GM12878 (cell line): ENCODE measurements at regions not wholly inside any gene's neighbourhood (a gene's known extent, or its start where the extent isn't known, plus 50 kb on each side); places are given as distances from the start of the nearest gene placed in this dataset.

Experiments
- ATAC-seq: fragments of 200-7000 bp; cut with Tn5 transposase; 3 replicates; pipeline ENCODE4 v1.9.1; 2020; ENCODE audit warnings: mild to moderate bottlenecking, moderate library complexity
- BruUV-seq: library from RNA; stranded (reverse); fragments of 400-500 nt; replicated peaks from 2 replicates; lab custom pipeline; 2021; lab: Mats Ljungman, UMichigan
- CTCF ChIA-PET: fragments of 300-600 bp; sonication (Branson Sonifier 250); formaldehyde crosslinking; extraction: SDS; loops from one replicate; lab custom pipeline; 2021; ENCODE audit warnings: inconsistent platforms; lab: Yijun Ruan, JAX
- POLR2A ChIA-PET: fragments of 350-600 bp; formaldehyde crosslinking; extraction: SDS; loops from one replicate; lab custom pipeline; 2021; ENCODE audit warnings: inconsistent platforms; lab: Charles Lee
- RAD21 ChIA-PET: fragments of 300-600 bp; sonication (Branson Sonifier 250); formaldehyde crosslinking; loops from one replicate; lab custom pipeline; 2023; ENCODE audit warnings: antibody characterized with exemption; ENCODE audit not compliant: unreplicated experiment; lab: Charles Lee
- SMC1A ChIA-PET: fragments of 300-600 bp; sonication (Branson Sonifier 250); formaldehyde crosslinking; loops from one replicate; lab custom pipeline; 2023; ENCODE audit not compliant: unreplicated experiment, uncharacterized antibody; lab: Charles Lee
- DNase-seq: peaks from one replicate; pipeline ENCODE4 v3.0.0-alpha.2; 2011; ENCODE audit warnings: low read depth, low spot score
- FAIRE-seq: peaks from 3 replicates; lab custom pipeline; 2011; peaks lifted over from hg19 to GRCh38; lab: Jason Lieb, UNC
- H2AFZ ChIP-seq: 2 replicates; pipeline ENCODE4 v1.6.0; 2011; ENCODE audit warnings: low read depth, low read length, control low read depth; ENCODE audit not compliant: control insufficient read depth
- H3K27ac ChIP-seq: 2 replicates; pipeline ENCODE4 v1.5.1; 2011; ENCODE audit warnings: control low read depth; ENCODE audit not compliant: control insufficient read depth, insufficient read depth
- H3K27me3 ChIP-seq, 2 experiments: replicated peaks in 1 of 2; 2 replicates each; pipeline versions ENCODE4 v1.6.0 to v1.6.1; 2011; ENCODE audit warnings: low read length in 1 of 2; ENCODE audit not compliant: control insufficient read depth in 2 of 2, insufficient read depth in 2 of 2
- H3K36me3 ChIP-seq, 2 experiments: 2 replicates each; pipeline ENCODE4 v1.5.1; 2011; ENCODE audit warnings: low read length in 1 of 2; ENCODE audit not compliant: control insufficient read depth in 2 of 2, insufficient read depth in 2 of 2
- H3K4me1 ChIP-seq: 2 replicates; pipeline ENCODE4 v1.6.1; 2011; ENCODE audit warnings: mild to moderate bottlenecking, low read length, moderate library complexity, mixed read lengths; ENCODE audit not compliant: control insufficient read depth, insufficient read depth
- H3K4me2 ChIP-seq: 2 replicates; pipeline ENCODE4 v1.6.0; 2011; ENCODE audit warnings: control low read depth; ENCODE audit not compliant: control insufficient read depth, insufficient read depth
- H3K4me3 ChIP-seq: fragments of 200-600 bp; sonication (generic); 2 replicates; pipeline ENCODE4 v1.5.1; 2016
- H3K79me2 ChIP-seq: 2 replicates; pipeline ENCODE4 v1.6.0; 2011; ENCODE audit warnings: low read length; ENCODE audit not compliant: control insufficient read depth, insufficient read depth
- H3K9ac ChIP-seq: 2 replicates; pipeline ENCODE4 v1.8.0; 2011; ENCODE audit warnings: low read length, control low read depth, mixed read lengths; ENCODE audit not compliant: control insufficient read depth, insufficient read depth
- H3K9me3 ChIP-seq: replicated peaks from 3 replicates; pipeline ENCODE4 v1.5.1; 2011; ENCODE audit warnings: mild to moderate bottlenecking, low read length; ENCODE audit not compliant: control insufficient read depth, insufficient read depth
- H4K20me1 ChIP-seq: 2 replicates; pipeline ENCODE4 v1.6.0; 2011; ENCODE audit not compliant: control insufficient read depth, insufficient read depth
- ATF2 ChIP-seq: IDR thresholded peaks from 2 replicates; pipeline ENCODE4 v1.6.1; 2012; ENCODE audit warnings: low read length, inconsistent platforms
- BHLHE40 ChIP-seq, 2 experiments: fragments of 450-650 bp in 1 of 2; IDR thresholded peaks; 2 replicates each; pipeline ENCODE4 v1.6.1; 2011 to 2017; ENCODE audit warnings: low read depth in 2 of 2, borderline replicate concordance in 1 of 2, improper control_type of control experiment in 1 of 2, low read length in 1 of 2, mild to moderate bottlenecking in 1 of 2
- CBX3 ChIP-seq: fragments of 200-600 bp; sonication (generic); IDR thresholded peaks from 2 replicates; pipeline ENCODE4 v1.6.1; 2016; ENCODE audit warnings: low read depth, borderline replicate concordance
- CHD4 ChIP-seq: fragments of 200-600 bp; sonication (generic); IDR thresholded peaks from 2 replicates; pipeline ENCODE4 v1.6.1; 2016; ENCODE audit warnings: mild to moderate bottlenecking
- CREB1 ChIP-seq: IDR thresholded peaks from 2 replicates; pipeline ENCODE4 v1.6.1; 2012; ENCODE audit warnings: low read depth, mild to moderate bottlenecking, inconsistent platforms
- EP300 ChIP-seq, 2 experiments: fragments of 150-350 bp in 1 of 2; IDR thresholded peaks; 2 replicates each; pipeline ENCODE4 v1.6.1; 2011 to 2012; ENCODE audit warnings: low read depth in 2 of 2, low read length in 2 of 2, borderline replicate concordance in 1 of 2, improper control_type of control experiment in 1 of 2, inconsistent platforms in 1 of 2; ENCODE audit not compliant: control insufficient read depth in 1 of 2
- HCFC1 ChIP-seq: fragments of 150-350 bp; IDR thresholded peaks from 2 replicates; pipeline ENCODE4 v1.6.1; 2014; ENCODE audit warnings: low read length
- IKZF2 ChIP-seq, 2 experiments: fragments of 450-650 bp; IDR thresholded peaks; 2 replicates each; pipeline ENCODE4 v1.6.1; 2017; ENCODE audit warnings: mild to moderate bottlenecking in 2 of 2, moderate library complexity in 2 of 2
- KLF5 ChIP-seq: fragments of 450-650 bp; IDR thresholded peaks from 2 replicates; pipeline ENCODE4 v1.6.1; 2014; ENCODE audit warnings: mild to moderate bottlenecking; ENCODE audit not compliant: partially characterized antibody
- RAD51 ChIP-seq: fragments of 450-650 bp; IDR thresholded peaks from 2 replicates; pipeline ENCODE4 v1.6.1; 2016; ENCODE audit warnings: moderate library complexity, mild to moderate bottlenecking, inconsistent platforms
- RBBP5 ChIP-seq: fragments of 200-600 bp; sonication (generic); conservative IDR thresholded peaks from 2 replicates; pipeline ENCODE4 v1.6.1; 2016
- RCOR1 ChIP-seq: conservative IDR thresholded peaks from 2 replicates; pipeline ENCODE4 v1.6.1; 2012; ENCODE audit warnings: low read depth, low read length, improper control_type of control experiment
- SUPT20H ChIP-seq: IDR thresholded peaks from 2 replicates; pipeline ENCODE4 v1.6.1; 2011; ENCODE audit warnings: low read depth, mild to moderate bottlenecking, low read length, moderate library complexity, borderline replicate concordance; ENCODE audit not compliant: control insufficient read depth
- TARDBP ChIP-seq: IDR thresholded peaks from 2 replicates; pipeline ENCODE4 v1.6.1; 2016; ENCODE audit warnings: borderline replicate concordance
- TCF12 ChIP-seq: IDR thresholded peaks from 2 replicates; pipeline ENCODE4 v1.6.1; 2011; ENCODE audit warnings: low read depth, mild to moderate bottlenecking, low read length
- ZSCAN29 ChIP-seq: fragments of 450-650 bp; IDR thresholded peaks from 2 replicates; pipeline ENCODE4 v1.6.1; 2017; ENCODE audit warnings: mild to moderate bottlenecking, moderate library complexity
- WGBS: methylation state at CpG from one replicate; pipeline ENCODE4 v1.1.6; 2016; ENCODE audit warnings: low lambda C conversion rate; ENCODE audit not compliant: insufficient replicate concordance, insufficient coverage; ENCODE audit errors: missing lambda C conversion rate; 5-methylcytosine and 5-hydroxymethylcytosine counted together
- in situ Hi-C: fragments of 300-500 bp; cut with MboI; formaldehyde crosslinking; loops from 9 replicates; pipeline ENCODE4 v1.14.3; 2018; ENCODE audit warnings: mixed read lengths
- intact Hi-C: fragments of 100-400 bp; cut with micrococcal nuclease; formaldehyde crosslinking; loops from one replicate; pipeline ENCODE4 v1.14.2; 2022; ENCODE audit not compliant: unreplicated experiment
- TF ChIP-seq, protein P1 (sequence below): IDR thresholded peaks from 2 replicates; pipeline ENCODE4 v1.6.1; 2011; ENCODE audit warnings: mild to moderate bottlenecking, low read depth, low read length, moderate library complexity; ENCODE audit not compliant: insufficient replicate concordance

DNA sequence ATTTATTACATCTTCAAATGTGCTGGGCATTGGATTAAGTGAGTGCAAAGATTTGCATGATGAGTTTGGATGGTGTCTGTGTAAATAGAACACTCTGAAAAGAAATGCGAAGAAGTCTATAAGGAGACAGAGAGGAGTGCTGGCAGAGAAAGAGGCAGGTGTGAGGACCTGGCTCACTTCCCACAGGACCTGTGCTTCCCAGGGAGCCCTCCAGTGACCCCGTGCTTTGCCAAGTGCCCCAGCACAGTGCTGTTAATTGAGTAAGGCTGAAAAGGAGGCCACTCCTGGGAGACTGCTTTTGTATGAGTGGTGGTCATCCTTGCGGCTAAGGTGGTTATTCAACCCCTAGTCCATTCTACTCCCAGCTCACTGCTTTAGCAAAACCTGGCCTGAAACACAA lies 230.8 kb downstream of the OSR1 start (continued):
- no peak for TF ChIP-seq SUPT20H
- TF ChIP-seq EP300 (IDR thresholded peaks at IDR 0.05; ENCODE audit: borderline replicate concordance in 1 of 2, control insufficient read depth in 1 of 2, low read depth in 2 of 2, low read length in 2 of 2): no peak
- TF ChIP-seq RBBP5: no peak
- TF ChIP-seq RAD51: no peak

- TF ChIP-seq CREB1 (no peak), CBX3 (no peak), RCOR1 (no peak), TARDBP (no peak), KLF5 (no peak), IKZF2 (IDR thresholded peaks at IDR 0.05) (no peak), ATF2 (no peak), BHLHE40 (IDR thresholded peaks at IDR 0.05; ENCODE audit: borderline replicate concordance in 1 of 2, low read depth in 2 of 2, low read length in 1 of 2) (no peak), TCF12 (no peak), CHD4 (no peak), HCFC1 (no peak), ZSCAN29 (no peak)
- TF ChIP-seq, protein P1, sequence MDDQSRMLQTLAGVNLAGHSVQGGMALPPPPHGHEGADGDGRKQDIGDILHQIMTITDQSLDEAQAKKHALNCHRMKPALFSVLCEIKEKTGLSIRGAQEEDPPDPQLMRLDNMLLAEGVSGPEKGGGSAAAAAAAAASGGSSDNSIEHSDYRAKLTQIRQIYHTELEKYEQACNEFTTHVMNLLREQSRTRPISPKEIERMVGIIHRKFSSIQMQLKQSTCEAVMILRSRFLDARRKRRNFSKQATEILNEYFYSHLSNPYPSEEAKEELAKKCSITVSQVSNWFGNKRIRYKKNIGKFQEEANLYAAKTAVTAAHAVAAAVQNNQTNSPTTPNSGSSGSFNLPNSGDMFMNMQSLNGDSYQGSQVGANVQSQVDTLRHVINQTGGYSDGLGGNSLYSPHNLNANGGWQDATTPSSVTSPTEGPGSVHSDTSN: no peak
- no peak overlapping the region for H3K4me2 ChIP-seq
- ChIA-PET POLR2A (no interaction called here), CTCF (interaction anchor here (0.7 kb wide), 1 partner anchor 1482 kb away, joined by 3 read pairs; no protein-coding TSS in a partner anchor), SMC1A (interaction anchor here (0.7 to 1.2 kb wide), 2 partner anchors 10 to 13 kb away, joined by 3 to 4 read pairs; no protein-coding TSS in a partner anchor), RAD21 (no interaction called here)
- ATAC-seq (no peak), FAIRE-seq (no peak), DNase-seq (no peak)
- BruUV-seq: no TSS peak
- no peaks in the 10 kb centered on the region for H3K27me3 ChIP-seq
- no peaks in the 10 kb centered on the region for H4K20me1 ChIP-seq
- no peaks in the 10 kb centered on the region for H3K36me3 ChIP-seq
- H3K9ac ChIP-seq: no peak overlapping the region
- no peak overlapping the region for H3K27ac ChIP-seq
- no peaks in the 10 kb centered on the region for H3K4me1 ChIP-seq
- no peaks in the 10 kb centered on the region for H3K79me2 ChIP-seq
- H2AFZ ChIP-seq: no peak overlapping the region
- no peak overlapping the region for H3K4me3 ChIP-seq
- intact Hi-C loops: no loop called here
- H3K9me3 ChIP-seq: no peaks in the 10 kb centered on the region
- WGBS: 33% methylated on average over 9 of the region's 9 CpGs
- in situ Hi-C loops: no loop called here
These were observed 232.3 kb downstream of the OSR1 start for GRCh38 chr2:19125901-19126680.
